ENCODE measurements at regions not wholly inside any gene's neighbourhood (a gene's known extent, or its start where the extent isn't known, plus 50 kb on each side); places are given as distances from the start of the nearest gene placed in this dataset.

- WGBS (ENCODE audit: missing lambda C conversion rate) = 63% methylated on average over 3 of the region's 3 CpGs
- ChIA-PET POLR2A (no interaction called here), CTCF (no interaction called here)
- no peak for TF ChIP-seq MYC (IDR thresholded peaks at IDR 0.05; ENCODE audit: borderline replicate concordance, low read length)
- TF ChIP-seq CEBPB (IDR thresholded peaks at IDR 0.05) = no peak
- TF ChIP-seq ELK1 (IDR thresholded peaks at IDR 0.05; ENCODE audit: low read depth, low read length) = no peak
- TF ChIP-seq NPAS2 (CRISPR knock-in tag; IDR thresholded peaks at IDR 0.05; ENCODE audit: borderline replicate concordance) = no peak
- no peak for TF ChIP-seq PHF8 (IDR thresholded peaks at IDR 0.05; ENCODE audit: borderline replicate concordance, low read depth)
- no peak for TF ChIP-seq RFX5 (IDR thresholded peaks at IDR 0.05)
- TF ChIP-seq RARB (CRISPR knock-in tag; IDR thresholded peaks at IDR 0.05) = no peak
- no peak for TF ChIP-seq EHF (CRISPR knock-in tag; IDR thresholded peaks at IDR 0.05)
- TF ChIP-seq HDAC2 (IDR thresholded peaks at IDR 0.05) = no peak
- no peak for TF ChIP-seq RAD21 (conservative IDR thresholded peaks at IDR 0.05 in 1 of 2, IDR thresholded peaks at IDR 0.05 in 1 of 2)
- no peak for TF ChIP-seq KDM5A (IDR thresholded peaks at IDR 0.05)
- no peak for TF ChIP-seq NFE2L2 (conservative IDR thresholded peaks at IDR 0.05; ENCODE audit: low read length)
- TF ChIP-seq GATA3 (IDR thresholded peaks at IDR 0.05; ENCODE audit: borderline replicate concordance) = no peak
- TF ChIP-seq HMGXB4 (CRISPR knock-in tag; IDR thresholded peaks at IDR 0.05; ENCODE audit: borderline replicate concordance) = no peak
- TF ChIP-seq JUN (IDR thresholded peaks at IDR 0.05) = no peak
- TF ChIP-seq SMC3 (IDR thresholded peaks at IDR 0.05) = no peak
- H3K4me1 ChIP-seq = no peaks in the 10 kb centered on the region
- H3K4me2 ChIP-seq = no peak overlapping the region
- DNase-seq (ENCODE audit: low read depth in 1 of 2, low spot score in 1 of 2) (no peak), FAIRE-seq (no peak), ATAC-seq (no peak)
- no peak overlapping the region for H3K4me3 ChIP-seq
- 0 out of 3 replicates have a peak, but pooled peaks cover 4% of the 10 kb centered on the region for H3K9me3 ChIP-seq
- no peak overlapping the region for H3K27ac ChIP-seq
These were observed 500.9 kb upstream of the MDFIC2 start for GRCh38 chr3:70813311-70813710.

GRCh38 chr3:70811880-70812279 lies 499.4 kb upstream of the MDFIC2 start:
- H3K4me3 ChIP-seq = no peak overlapping the region
- H3K9me3 ChIP-seq = no peaks in the 10 kb centered on the region
- DNase-seq (ENCODE audit: low read depth in 1 of 2, low spot score in 1 of 2) (no peak), FAIRE-seq (no peak), ATAC-seq (no peak)
- ChIA-PET CTCF (interaction anchor here (0.6 to 1.6 kb wide), 2 partner anchors 9 to 91 kb away, joined by 3 to 5 read pairs; no protein-coding TSS in a partner anchor), POLR2A (no interaction called here)
- H3K4me1 ChIP-seq = no peaks in the 10 kb centered on the region
- no peak overlapping the region for H3K27ac ChIP-seq
- TF ChIP-seq TFCP2L1 (CRISPR knock-in tag; IDR thresholded peaks at IDR 0.05) (no peak), RAD21 (conservative IDR thresholded peaks at IDR 0.05 in 1 of 2, IDR thresholded peaks at IDR 0.05 in 1 of 2) (no peak), ZSCAN20 (CRISPR knock-in tag; IDR thresholded peaks at IDR 0.05) (no peak), RCOR1 (IDR thresholded peaks at IDR 0.05; ENCODE audit: low read depth, low read length) (no peak), SREBF2 (IDR thresholded peaks at IDR 0.05) (no peak), ZNF302 (CRISPR knock-in tag; IDR thresholded peaks at IDR 0.05) (no peak), E2F6 (IDR thresholded peaks at IDR 0.05; ENCODE audit: borderline replicate concordance, low read depth) (no peak)
- H3K4me2 ChIP-seq = no peak overlapping the region
- 46% methylated on average over 2 of the region's 2 CpGs for whole genome bisulfite sequencing (ENCODE audit: missing lambda C conversion rate)

GRCh38 chr3:70808881-70809280 lies 496.4 kb upstream of the MDFIC2 start:
- no peaks in the 10 kb centered on the region for H3K9me3 ChIP-seq
- no peak overlapping the region for H3K4me2 ChIP-seq
- peaks cover 3% of the 10 kb centered on the region; the same call in 1 of the 3 replicates for H3K4me1 ChIP-seq
- ATAC-seq = no peak
- no peak for DNase-seq (ENCODE audit: low read depth in 1 of 2, low spot score in 1 of 2)
- ChIA-PET POLR2A (no interaction called here), CTCF (interaction anchor here (0.6 to 0.8 kb wide), 2 partner anchors 9 to 778 kb away, joined by 3 read pairs; no protein-coding TSS in a partner anchor)
- no peak for FAIRE-seq
- no peak overlapping the region for H3K4me3 ChIP-seq
- no peak overlapping the region for H3K27ac ChIP-seq
- WGBS (ENCODE audit: missing lambda C conversion rate) = 41% methylated on average over 1 of the region's 1 CpG
- TF ChIP-seq ELK1 (IDR thresholded peaks at IDR 0.05; ENCODE audit: low read depth, low read length) (no peak), REST (IDR thresholded peaks at IDR 0.05) (no peak), KDM5A (IDR thresholded peaks at IDR 0.05) (no peak), GATA3 (IDR thresholded peaks at IDR 0.05; ENCODE audit: borderline replicate concordance) (no peak), ZSCAN20 (CRISPR knock-in tag; IDR thresholded peaks at IDR 0.05) (no peak), CTCF (IDR thresholded peaks at IDR 0.05) (no peak)

Measured in A549 (cell line).